ENCODE measurements at regions not wholly inside any gene's neighbourhood (a gene's known extent, or its start where the extent isn't known, plus 50 kb on each side); places are given as distances from the start of the nearest gene placed in this dataset.
"Not testable (repeated sequence)": the region's sequence is repeated elsewhere in the genome, so short reads cannot be mapped to it uniquely, and the experiment has no call there.

DNA sequence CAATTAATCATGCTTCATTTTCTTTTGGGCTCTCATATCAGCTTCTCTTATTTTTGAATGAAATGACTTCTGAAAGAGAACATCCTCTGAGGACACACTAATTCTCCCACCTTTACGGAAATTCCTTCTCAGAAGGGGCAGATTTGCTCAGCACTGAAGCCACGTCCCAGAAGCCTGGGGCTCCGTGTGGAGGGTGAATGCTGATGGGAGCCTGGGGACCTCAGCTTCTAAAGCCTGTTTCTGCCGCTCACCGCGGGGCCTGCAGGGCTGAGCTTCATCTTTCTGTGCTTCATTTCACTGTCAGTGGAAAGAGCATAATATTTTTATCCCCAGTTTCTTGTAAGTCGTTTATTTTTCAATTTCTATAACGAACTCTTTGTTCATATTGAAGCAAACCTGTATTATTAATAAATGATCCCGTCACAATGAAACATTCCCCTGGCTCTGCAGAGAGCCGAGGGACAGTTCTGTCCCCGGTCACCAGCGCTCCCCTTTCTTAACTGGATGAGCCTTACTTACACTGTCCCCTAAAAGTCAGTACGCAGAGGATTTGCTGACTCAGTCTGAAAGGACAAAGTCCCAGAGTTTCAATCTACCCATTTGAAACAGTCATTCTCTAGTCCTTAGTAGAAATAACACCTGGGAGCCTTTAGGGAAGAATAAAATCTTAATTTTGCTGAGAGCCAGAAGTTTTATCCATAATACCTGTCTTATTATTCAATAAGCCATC is 364.6 kb upstream of the FAT1 start:
- Histone ChIP-seq H2AFZ (ENCODE audit: insufficient read depth, low read depth, low read length, poor library complexity, severe bottlenecking) (no peak overlapping the region), H3K27me3 (replicated peaks in 1 of 4; ENCODE audit: control extremely low read depth in 1 of 4, control insufficient read depth in 3 of 4, insufficient read depth in 4 of 4, low read length in 3 of 4) (no peaks in the 10 kb centered on the region), H3K36me3 (replicated peaks in 1 of 2; ENCODE audit: control extremely low read depth in 1 of 2, control insufficient read depth in 1 of 2, extremely low read depth in 1 of 2, insufficient read depth in 2 of 2, low read length in 1 of 2) (no peaks in the 10 kb centered on the region), H3K9ac (ENCODE audit: low read length) (no peak overlapping the region), H3K79me2 (ENCODE audit: control insufficient read depth, insufficient read depth, low read length) (no peaks in the 10 kb centered on the region), H3K27ac (ENCODE audit: low read length in 2 of 2) (no peak overlapping the region), H4K20me1 (ENCODE audit: control insufficient read depth, insufficient read depth, low read length, poor library complexity, severe bottlenecking) (no peaks in the 10 kb centered on the region), H3K4me3 (ENCODE audit: control extremely low read depth in 1 of 5, extremely low read depth in 1 of 5, insufficient read depth in 1 of 5, low read depth in 2 of 5, low read length in 4 of 5) (no peak overlapping the region), H3K9me3 (ENCODE audit: control extremely low read depth in 1 of 3, control insufficient read depth in 2 of 3, insufficient read depth in 1 of 3, low read length in 2 of 3) (peaks cover 0 to 4% (median 0%) of the 10 kb centered on the region in 3 donors), H3K4me2 (replicated peaks; ENCODE audit: low read depth, low read length, poor library complexity, severe bottlenecking) (no peak overlapping the region), H3K4me1 (ENCODE audit: control insufficient read depth in 2 of 2, insufficient read depth in 2 of 2, low read length in 2 of 2) (no peaks in the 10 kb centered on the region)
- Mint-ChIP-seq H3K9me3 (ENCODE audit: insufficient read depth) (peaks cover 3% of the 10 kb centered on the region), H3K4me1 (no peaks in the 10 kb centered on the region), H3K27me3 (no peaks in the 10 kb centered on the region), H3K27ac (no peak overlapping the region), H3K4me3 (no peak overlapping the region)
- no peak for TF ChIP-seq EZH2 (IDR thresholded peaks at IDR 0.05; ENCODE audit: borderline replicate concordance, insufficient read depth, low read depth, low read length, poor library complexity, severe bottlenecking)
- TF ChIP-seq, protein P1, sequence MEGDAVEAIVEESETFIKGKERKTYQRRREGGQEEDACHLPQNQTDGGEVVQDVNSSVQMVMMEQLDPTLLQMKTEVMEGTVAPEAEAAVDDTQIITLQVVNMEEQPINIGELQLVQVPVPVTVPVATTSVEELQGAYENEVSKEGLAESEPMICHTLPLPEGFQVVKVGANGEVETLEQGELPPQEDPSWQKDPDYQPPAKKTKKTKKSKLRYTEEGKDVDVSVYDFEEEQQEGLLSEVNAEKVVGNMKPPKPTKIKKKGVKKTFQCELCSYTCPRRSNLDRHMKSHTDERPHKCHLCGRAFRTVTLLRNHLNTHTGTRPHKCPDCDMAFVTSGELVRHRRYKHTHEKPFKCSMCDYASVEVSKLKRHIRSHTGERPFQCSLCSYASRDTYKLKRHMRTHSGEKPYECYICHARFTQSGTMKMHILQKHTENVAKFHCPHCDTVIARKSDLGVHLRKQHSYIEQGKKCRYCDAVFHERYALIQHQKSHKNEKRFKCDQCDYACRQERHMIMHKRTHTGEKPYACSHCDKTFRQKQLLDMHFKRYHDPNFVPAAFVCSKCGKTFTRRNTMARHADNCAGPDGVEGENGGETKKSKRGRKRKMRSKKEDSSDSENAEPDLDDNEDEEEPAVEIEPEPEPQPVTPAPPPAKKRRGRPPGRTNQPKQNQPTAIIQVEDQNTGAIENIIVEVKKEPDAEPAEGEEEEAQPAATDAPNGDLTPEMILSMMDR (IDR thresholded peaks at IDR 0.05) = no peak
- CTCF ChIA-PET = no interaction called here
- POLR2A ChIA-PET = no interaction called here
- 57% methylated on average over 5 of the region's 13 CpGs for WGBS (ENCODE audit: insufficient coverage)
- intact Hi-C loops (cut with micrococcal nuclease) = no loop called here
- ATAC-seq (ENCODE audit: low read depth) = no peak
- no peak for DNase-seq

DNA sequence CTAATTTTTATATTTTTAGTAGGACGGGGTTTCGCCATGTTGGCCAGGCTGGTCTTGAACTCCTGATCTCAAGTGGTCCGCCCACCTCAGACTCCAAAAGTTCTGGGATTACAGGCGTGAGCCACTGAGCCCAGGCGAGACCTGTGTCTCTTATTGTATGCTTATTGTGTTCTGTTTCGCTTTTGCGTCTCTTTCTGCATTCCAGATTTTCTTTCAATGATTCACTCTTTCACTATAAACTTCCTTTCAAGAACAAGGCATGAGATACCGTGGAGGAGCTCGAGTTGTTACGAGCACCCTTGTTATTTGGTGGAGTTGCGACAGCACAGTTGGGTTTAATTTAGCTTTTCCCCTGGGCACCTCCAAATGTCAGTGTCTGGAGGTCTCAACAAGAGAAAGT is 366.7 kb upstream of the FAT1 start:
- no peak overlapping the region for H3K4me3 ChIP-seq (ENCODE audit: control extremely low read depth in 1 of 5, extremely low read depth in 1 of 5, insufficient read depth in 1 of 5, low read depth in 2 of 5, low read length in 4 of 5)
- ChIA-PET POLR2A (no interaction called here), CTCF (no interaction called here)
- TF ChIP-seq, protein P1 (IDR thresholded peaks at IDR 0.05) = no peak
- TF ChIP-seq EZH2 (IDR thresholded peaks at IDR 0.05; ENCODE audit: borderline replicate concordance, insufficient read depth, low read depth, low read length, poor library complexity, severe bottlenecking) = no peak
- H3K36me3 ChIP-seq (replicated peaks in 1 of 2; ENCODE audit: control extremely low read depth in 1 of 2, control insufficient read depth in 1 of 2, extremely low read depth in 1 of 2, insufficient read depth in 2 of 2, low read length in 1 of 2) = no peaks in the 10 kb centered on the region
- no peak overlapping the region for H2AFZ ChIP-seq (ENCODE audit: insufficient read depth, low read depth, low read length, poor library complexity, severe bottlenecking)
- no peak for ATAC-seq (ENCODE audit: low read depth)
- H3K27ac ChIP-seq (ENCODE audit: low read length in 2 of 2) = no peak overlapping the region
- Mint-ChIP-seq H3K4me1 (no peaks in the 10 kb centered on the region), H3K27me3 (no peaks in the 10 kb centered on the region), H3K27ac (no peak overlapping the region), H3K4me3 (no peak overlapping the region), H3K9me3 (ENCODE audit: insufficient read depth) (peaks cover 3% of the 10 kb centered on the region)
- H3K4me2 ChIP-seq (replicated peaks; ENCODE audit: low read depth, low read length, poor library complexity, severe bottlenecking) = no peak overlapping the region
- no peaks in the 10 kb centered on the region for H3K79me2 ChIP-seq (ENCODE audit: control insufficient read depth, insufficient read depth, low read length)
- peaks cover 0 to 7% (median 0%) of the 10 kb centered on the region in 3 donors for H3K9me3 ChIP-seq (ENCODE audit: control extremely low read depth in 1 of 3, control insufficient read depth in 2 of 3, insufficient read depth in 1 of 3, low read length in 2 of 3)
- no peak for DNase-seq
- H3K9ac ChIP-seq (ENCODE audit: low read length) = no peak overlapping the region
- H3K27me3 ChIP-seq (replicated peaks in 1 of 4; ENCODE audit: control extremely low read depth in 1 of 4, control insufficient read depth in 3 of 4, insufficient read depth in 4 of 4, low read length in 3 of 4) = no peaks in the 10 kb centered on the region
- intact Hi-C loops (cut with micrococcal nuclease) = no loop called here
- WGBS (ENCODE audit: insufficient coverage) = 98% methylated on average over 7 of the region's 11 CpGs
- H4K20me1 ChIP-seq (ENCODE audit: control insufficient read depth, insufficient read depth, low read length, poor library complexity, severe bottlenecking) = no peaks in the 10 kb centered on the region
- H3K4me1 ChIP-seq (ENCODE audit: control insufficient read depth in 2 of 2, insufficient read depth in 2 of 2, low read length in 2 of 2) = no peaks in the 10 kb centered on the region

DNA sequence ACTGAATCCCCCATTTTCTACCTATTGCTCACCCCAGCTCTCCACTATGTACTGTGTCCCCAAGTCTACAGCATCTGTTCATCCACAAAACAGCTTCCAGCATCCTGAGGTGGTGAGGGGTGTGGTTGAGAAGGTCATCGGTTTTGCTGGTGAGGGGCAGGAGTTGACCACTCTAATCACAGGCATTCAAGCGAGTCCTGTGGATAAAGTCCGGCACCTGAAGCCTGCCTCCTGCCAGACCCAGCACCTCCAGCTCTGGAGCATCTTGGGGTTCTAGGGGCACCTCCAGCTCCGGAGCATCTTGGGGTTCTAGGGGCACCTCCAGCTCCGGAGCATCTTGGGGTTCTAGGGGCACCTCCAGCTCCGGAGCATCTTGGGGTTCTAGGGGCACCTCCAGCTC is 367.2 kb upstream of the FAT1 start:
- H3K4me3 ChIP-seq (ENCODE audit: control extremely low read depth in 1 of 5, extremely low read depth in 1 of 5, insufficient read depth in 1 of 5, low read depth in 2 of 5, low read length in 4 of 5); ATAC-seq (ENCODE audit: low read depth); CTCF ChIA-PET; H3K27ac Mint-ChIP-seq; H3K9me3 Mint-ChIP-seq (ENCODE audit: insufficient read depth); H3K27ac ChIP-seq (ENCODE audit: low read length in 2 of 2); intact Hi-C loops (cut with micrococcal nuclease); H3K27me3 ChIP-seq (replicated peaks in 1 of 4; ENCODE audit: control extremely low read depth in 1 of 4, control insufficient read depth in 3 of 4, insufficient read depth in 4 of 4, low read length in 3 of 4); H3K36me3 ChIP-seq (replicated peaks in 1 of 2; ENCODE audit: control extremely low read depth in 1 of 2, control insufficient read depth in 1 of 2, extremely low read depth in 1 of 2, insufficient read depth in 2 of 2, low read length in 1 of 2); POLR2A ChIA-PET; H3K4me2 ChIP-seq (replicated peaks; ENCODE audit: low read depth, low read length, poor library complexity, severe bottlenecking); H2AFZ ChIP-seq (ENCODE audit: insufficient read depth, low read depth, low read length, poor library complexity, severe bottlenecking); H3K4me1 ChIP-seq (ENCODE audit: control insufficient read depth in 2 of 2, insufficient read depth in 2 of 2, low read length in 2 of 2); H3K9me3 ChIP-seq (ENCODE audit: control extremely low read depth in 1 of 3, control insufficient read depth in 2 of 3, insufficient read depth in 1 of 3, low read length in 2 of 3); H3K4me1 Mint-ChIP-seq; H3K27me3 Mint-ChIP-seq; H3K9ac ChIP-seq (ENCODE audit: low read length); DNase-seq; H3K79me2 ChIP-seq (ENCODE audit: control insufficient read depth, insufficient read depth, low read length); H4K20me1 ChIP-seq (ENCODE audit: control insufficient read depth, insufficient read depth, low read length, poor library complexity, severe bottlenecking); H3K4me3 Mint-ChIP-seq: not testable (repeated sequence)
- 77% methylated on average over 3 of the region's 6 CpGs for WGBS (ENCODE audit: insufficient coverage)

Measured in B cell (primary cell).